GM12873 (cell line): ENCODE measurements at regions not wholly inside any gene's neighbourhood (a gene's known extent, or its start where the extent isn't known, plus 50 kb on each side); places are given as distances from the start of the nearest gene placed in this dataset.

ENCODE experiments used
- TF ChIP-seq, protein P1 (sequence below): IDR thresholded peaks from 2 replicates; pipeline ENCODE4 v1.5.1; 2012; ENCODE audit warnings: low read depth, mild to moderate bottlenecking, moderate library complexity, low read length, control low read depth; ENCODE audit not compliant: insufficient read depth; ENCODE audit errors: missing control alignments

DNA sequence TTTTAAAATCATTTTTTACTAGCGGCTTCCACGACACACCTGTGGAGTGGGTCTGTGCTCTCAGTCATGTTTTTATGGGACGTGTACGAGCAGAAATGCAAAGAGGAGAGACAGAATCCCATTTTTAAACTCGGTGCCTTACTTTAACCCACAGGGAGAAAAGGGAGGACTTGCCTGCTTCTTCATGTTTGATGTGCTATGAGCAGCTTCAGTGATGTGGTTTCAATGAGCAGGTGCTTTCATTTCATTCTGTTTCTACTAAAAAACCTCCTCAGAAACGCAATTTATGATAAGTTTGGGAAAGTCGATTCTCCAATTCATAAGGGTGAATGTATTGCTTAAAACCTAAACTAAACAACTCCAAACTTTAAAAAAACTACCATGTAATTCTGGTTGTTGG is 537.2 kb downstream of the GATA3 start:
- TF ChIP-seq, protein P1, sequence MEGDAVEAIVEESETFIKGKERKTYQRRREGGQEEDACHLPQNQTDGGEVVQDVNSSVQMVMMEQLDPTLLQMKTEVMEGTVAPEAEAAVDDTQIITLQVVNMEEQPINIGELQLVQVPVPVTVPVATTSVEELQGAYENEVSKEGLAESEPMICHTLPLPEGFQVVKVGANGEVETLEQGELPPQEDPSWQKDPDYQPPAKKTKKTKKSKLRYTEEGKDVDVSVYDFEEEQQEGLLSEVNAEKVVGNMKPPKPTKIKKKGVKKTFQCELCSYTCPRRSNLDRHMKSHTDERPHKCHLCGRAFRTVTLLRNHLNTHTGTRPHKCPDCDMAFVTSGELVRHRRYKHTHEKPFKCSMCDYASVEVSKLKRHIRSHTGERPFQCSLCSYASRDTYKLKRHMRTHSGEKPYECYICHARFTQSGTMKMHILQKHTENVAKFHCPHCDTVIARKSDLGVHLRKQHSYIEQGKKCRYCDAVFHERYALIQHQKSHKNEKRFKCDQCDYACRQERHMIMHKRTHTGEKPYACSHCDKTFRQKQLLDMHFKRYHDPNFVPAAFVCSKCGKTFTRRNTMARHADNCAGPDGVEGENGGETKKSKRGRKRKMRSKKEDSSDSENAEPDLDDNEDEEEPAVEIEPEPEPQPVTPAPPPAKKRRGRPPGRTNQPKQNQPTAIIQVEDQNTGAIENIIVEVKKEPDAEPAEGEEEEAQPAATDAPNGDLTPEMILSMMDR, result no peak

DNA sequence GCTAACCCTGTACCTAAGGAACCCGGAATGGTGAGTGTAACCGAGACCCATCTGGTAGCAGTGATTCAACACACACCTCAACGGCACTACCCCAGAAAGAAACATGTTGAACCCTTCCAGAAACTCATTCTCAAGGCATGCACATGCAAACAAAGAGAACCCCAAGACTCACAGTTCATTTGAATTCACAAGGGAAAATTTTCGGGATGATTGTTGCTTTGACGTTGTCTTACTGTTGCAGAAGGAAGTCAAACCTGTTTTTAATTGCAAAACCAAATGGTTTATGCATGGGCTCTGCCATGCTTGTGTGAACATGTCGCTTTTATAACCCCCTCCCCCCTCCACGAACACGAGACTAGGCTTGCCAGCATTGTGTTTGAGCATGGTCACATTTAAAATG is 539.7 kb downstream of the GATA3 start:
- TF ChIP-seq, protein P1, result no peak

DNA sequence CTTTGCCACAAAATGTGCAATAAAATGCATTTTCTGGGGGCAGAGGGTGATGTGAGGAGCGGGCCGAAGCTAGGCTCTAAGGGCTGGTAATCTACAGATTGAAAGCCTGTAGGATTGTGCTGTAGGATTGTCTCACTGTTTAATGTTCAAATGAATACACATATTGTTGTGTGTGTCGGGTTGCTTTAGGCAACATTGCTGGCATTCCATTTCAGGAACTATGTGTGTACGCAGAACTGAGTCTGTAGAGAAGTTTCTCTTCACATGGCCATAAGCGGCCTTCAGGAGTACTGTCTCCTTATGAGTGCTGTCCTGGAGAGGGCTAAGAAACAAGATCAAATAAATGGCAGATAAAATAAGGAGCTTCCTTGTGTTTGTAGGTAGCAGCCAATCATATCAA is 540.2 kb downstream of the GATA3 start:
- TF ChIP-seq, protein P1, result no peak

DNA sequence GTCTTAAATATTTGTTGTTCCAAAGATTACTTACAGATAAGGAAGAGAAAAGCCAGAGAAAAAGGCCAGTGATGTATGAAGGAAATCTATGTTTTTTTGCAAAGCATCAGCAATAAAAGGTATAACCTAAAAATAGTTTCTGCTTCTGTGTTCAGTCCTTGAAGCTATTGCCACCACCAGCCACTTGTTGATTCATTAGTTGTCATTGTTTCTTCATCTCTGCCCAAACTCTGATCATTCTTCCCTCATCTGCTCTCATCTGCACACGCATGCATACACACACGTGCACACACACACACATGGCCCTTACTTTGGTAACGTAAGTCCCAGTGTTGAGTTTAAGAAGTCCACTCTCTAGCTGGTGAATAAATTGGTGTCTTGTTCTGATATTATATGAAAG is 540.7 kb downstream of the GATA3 start:
- TF ChIP-seq, protein P1, result no peak

DNA sequence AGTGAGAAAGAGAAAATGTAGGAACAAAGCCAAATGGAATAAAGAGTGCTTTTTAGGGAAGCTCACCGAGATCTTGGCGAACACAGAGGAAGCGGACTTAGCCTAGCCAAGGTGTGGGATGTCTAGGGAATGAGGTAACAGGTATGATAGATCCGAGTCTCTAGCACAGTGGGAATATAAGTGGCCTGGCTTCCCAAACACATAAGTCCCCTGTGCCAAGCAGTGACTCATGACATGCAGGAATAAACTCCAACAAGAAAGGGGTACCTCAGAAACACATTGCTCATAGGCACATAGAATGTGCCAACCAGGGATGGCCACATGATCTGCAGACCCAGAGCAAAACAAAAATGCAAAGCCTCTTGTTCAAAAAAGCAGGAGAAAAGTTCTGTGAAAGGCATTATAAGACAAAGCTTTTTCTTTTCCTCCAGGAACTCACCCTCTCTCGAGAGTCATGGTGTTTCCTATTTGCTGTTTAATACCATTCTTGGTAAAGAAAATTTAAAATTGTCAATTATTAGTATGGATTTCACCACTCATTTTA is 542.5 kb downstream of the GATA3 start:
- TF ChIP-seq, protein P1, result no peak

DNA sequence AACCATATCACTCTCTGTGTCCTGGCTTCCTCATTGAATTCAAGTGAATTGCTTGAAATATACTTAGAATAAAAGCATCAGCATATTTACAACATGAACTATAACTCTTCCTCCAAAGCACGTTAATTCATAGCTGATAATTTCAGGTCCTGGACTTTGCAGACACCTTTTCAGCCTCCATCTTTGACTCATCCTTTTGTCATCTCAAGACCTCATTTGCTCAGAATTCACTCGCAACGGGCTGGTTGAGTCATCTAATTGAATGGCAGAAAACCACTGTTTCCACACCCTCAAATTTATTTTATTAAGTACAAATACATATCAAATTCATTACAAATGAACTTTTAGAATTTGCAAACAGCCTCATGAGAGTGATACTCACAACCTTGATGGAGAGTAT is 545.7 kb downstream of the GATA3 start:
- TF ChIP-seq, protein P1, result no peak

DNA sequence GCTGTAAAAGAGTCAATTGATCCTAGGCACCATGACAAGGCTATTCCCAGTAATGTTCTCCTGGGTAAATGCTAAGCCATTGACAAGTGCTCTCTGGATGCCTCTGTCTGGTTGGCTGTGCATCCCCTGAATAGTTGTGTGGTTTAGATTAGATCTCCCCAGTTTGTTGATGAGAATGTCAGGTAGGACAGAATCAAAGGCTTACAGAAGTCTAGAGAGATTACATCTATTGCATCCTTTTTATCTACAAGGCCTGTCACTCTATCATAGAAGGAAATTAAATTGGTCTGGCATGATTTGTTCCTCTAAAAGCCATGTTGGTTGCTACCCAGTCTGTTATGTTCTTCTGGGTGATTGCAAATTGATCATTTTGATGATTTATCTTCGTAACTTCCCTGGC is 548.3 kb downstream of the GATA3 start:
- TF ChIP-seq, protein P1, result no peak
